Endothelial cell of umbilical vein (primary cell): ENCODE measurements at regions not wholly inside any gene's neighbourhood (a gene's known extent, or its start where the extent isn't known, plus 50 kb on each side); places are given as distances from the start of the nearest gene placed in this dataset.

ENCODE experiments used
- BruUV-seq: library from RNA; stranded (reverse); fragments of 400-500 nt; replicated peaks from 2 replicates; lab custom pipeline; 2021; lab: Mats Ljungman, UMichigan
- CTCF ChIA-PET: fragments of 300-600, 350-600 bp; sonication (Branson Sonifier 250); formaldehyde crosslinking; loops from one replicate; lab custom pipeline; 2021; ENCODE audit warnings: antibody characterized with exemption, inconsistent platforms; lab: Charles Lee
- POLR2A ChIA-PET: fragments of 300-600, 350-600 bp; sonication (Branson Sonifier 250); formaldehyde crosslinking; loops from one replicate; lab custom pipeline; 2021; ENCODE audit warnings: antibody characterized with exemption, inconsistent platforms; lab: Charles Lee
- DNase-seq: peaks from one replicate; pipeline ENCODE4 v3.0.0-alpha.2; 2011; ENCODE audit warnings: low read depth, low spot score
- FAIRE-seq: peaks from 2 replicates; lab custom pipeline; 2011; peaks lifted over from hg19 to GRCh38; lab: Jason Lieb, UNC
- H2AFZ ChIP-seq: 2 replicates; pipeline ENCODE4 v1.6.0; 2012; ENCODE audit warnings: low read depth, low read length, control low read depth, inconsistent platforms
- H3K27ac ChIP-seq: 2 replicates; pipeline ENCODE4 v1.5.1; 2011; ENCODE audit warnings: low read depth, mild to moderate bottlenecking, control low read depth, low read length, moderate library complexity; ENCODE audit not compliant: insufficient read depth
- H3K27me3 ChIP-seq, 2 experiments: 2 replicates each; pipeline versions ENCODE4 v1.6.0 to v1.6.1; 2011; ENCODE audit warnings: low read length in 2 of 2, mixed read lengths in 1 of 2; ENCODE audit not compliant: control insufficient read depth in 2 of 2, insufficient read depth in 2 of 2
- H3K36me3 ChIP-seq, 2 experiments: 2 replicates in 1 of 2; 3 replicates in 1 of 2; pipeline ENCODE4 v1.5.1; 2011; ENCODE audit warnings: low read length in 2 of 2, mild to moderate bottlenecking in 1 of 2, moderate library complexity in 1 of 2; ENCODE audit not compliant: control insufficient read depth in 2 of 2, insufficient read depth in 2 of 2; ENCODE audit errors: extremely low read depth in 1 of 2
- H3K4me1 ChIP-seq: 3 replicates; pipeline ENCODE4 v1.5.1; 2011; ENCODE audit warnings: mild to moderate bottlenecking, low read length; ENCODE audit not compliant: control insufficient read depth, insufficient read depth; ENCODE audit errors: extremely low read depth
- H3K4me2 ChIP-seq: 2 replicates; pipeline ENCODE4 v1.6.1; 2011; ENCODE audit warnings: low read length, control low read depth, mixed read lengths; ENCODE audit not compliant: insufficient read depth
- H3K4me3 ChIP-seq, 3 experiments: fragments of 200-600 bp in 1 of 3; sonication (generic), shearing (Covaris generic) in 1 of 3; replicated peaks in 1 of 3; 2 replicates each; pipeline ENCODE4 v1.5.1; 2011 to 2016; ENCODE audit warnings: control low read depth in 3 of 3, low read length in 3 of 3, mild to moderate bottlenecking in 2 of 3, inconsistent platforms in 1 of 3, low read depth in 1 of 3, moderate library complexity in 1 of 3; ENCODE audit not compliant: insufficient read depth in 1 of 3
- H3K79me2 ChIP-seq: 2 replicates; pipeline ENCODE4 v1.6.0; 2012; ENCODE audit warnings: low read length, inconsistent platforms; ENCODE audit not compliant: control insufficient read depth, insufficient read depth
- H3K9ac ChIP-seq: replicated peaks from 2 replicates; pipeline ENCODE3; 2011; ENCODE audit warnings: low read length, control low read depth; ENCODE audit not compliant: insufficient read depth; ENCODE audit errors: extremely low read depth
- H3K9me1 ChIP-seq: replicated peaks from 3 replicates; pipeline ENCODE4 v1.6.0; 2011; ENCODE audit warnings: mild to moderate bottlenecking, low read length; ENCODE audit not compliant: control insufficient read depth, insufficient read depth; ENCODE audit errors: extremely low read depth
- H3K9me3 ChIP-seq: replicated peaks from 2 replicates; pipeline ENCODE4 v1.5.1; 2012; ENCODE audit warnings: low read length, inconsistent platforms; ENCODE audit not compliant: control insufficient read depth, insufficient read depth
- H4K20me1 ChIP-seq: replicated peaks from 2 replicates; pipeline ENCODE3; 2011; ENCODE audit warnings: mild to moderate bottlenecking, low read length; ENCODE audit not compliant: control insufficient read depth, insufficient read depth; ENCODE audit errors: extremely low read depth
- EZH2 ChIP-seq: IDR thresholded peaks from 2 replicates; pipeline ENCODE4 v1.6.1; 2012; ENCODE audit warnings: borderline replicate concordance, low read depth, mild to moderate bottlenecking, moderate library complexity, low read length, inconsistent platforms; ENCODE audit not compliant: severe bottlenecking
- FOS ChIP-seq: IDR thresholded peaks from 2 replicates; pipeline ENCODE4 v1.6.1; 2011; ENCODE audit warnings: mild to moderate bottlenecking, low read length, moderate library complexity, borderline replicate concordance; ENCODE audit not compliant: insufficient read depth
- GATA2 ChIP-seq: IDR thresholded peaks from 2 replicates; pipeline ENCODE4 v1.7.0; 2011; ENCODE audit warnings: low read depth, mild to moderate bottlenecking, moderate library complexity, mixed read lengths, low read length; ENCODE audit not compliant: insufficient read length, insufficient read depth
- JUN ChIP-seq: IDR thresholded peaks from 2 replicates; pipeline ENCODE4 v1.6.1; 2011; ENCODE audit warnings: borderline replicate concordance, low read depth; ENCODE audit not compliant: insufficient read length, insufficient read depth
- MYC ChIP-seq: IDR thresholded peaks from one replicate; pipeline ENCODE4 v1.6.1; 2011; ENCODE audit warnings: mild to moderate bottlenecking, low read depth, low read length
- POLR2A ChIP-seq: IDR thresholded peaks from 2 replicates; pipeline ENCODE4 v1.6.1; 2012; ENCODE audit warnings: low read depth, mild to moderate bottlenecking, control low read depth, low read length
- POLR2AphosphoS5 ChIP-seq: IDR thresholded peaks from 2 replicates; pipeline ENCODE4 v1.6.1; 2012; ENCODE audit warnings: low read depth, mild to moderate bottlenecking, control low read depth, low read length, moderate library complexity; ENCODE audit not compliant: insufficient read depth
- dilution Hi-C: fragments of 300-500 bp; cut with MboI; formaldehyde crosslinking; loops from one replicate; pipeline ENCODE4 v1.15.0; 2019; ENCODE audit warnings: low sequenced_read_pairs; ENCODE audit not compliant: extremely low pct_ligation_motif_present
- intact Hi-C: fragments of 100-400 bp; cut with micrococcal nuclease; formaldehyde crosslinking; loops from one replicate; pipeline ENCODE4 v1.10.0; 2022
- TF ChIP-seq, protein P1 (sequence below): IDR thresholded peaks from 2 replicates; pipeline ENCODE4 v1.6.1; 2011; ENCODE audit not compliant: insufficient read depth, insufficient read length
- TF ChIP-seq, protein P2 (sequence below), 2 donors: IDR thresholded peaks; 1 replicate in 1 of 2; 2 replicates in 1 of 2; pipeline ENCODE4 v1.5.1; 2011; ENCODE audit warnings: low read length in 2 of 2, mild to moderate bottlenecking in 2 of 2, moderate library complexity in 2 of 2, control low read depth in 1 of 2, inconsistent platforms in 1 of 2, low read depth in 1 of 2; ENCODE audit not compliant: insufficient read depth in 1 of 2; ENCODE audit errors: extremely low read depth in 1 of 2

DNA sequence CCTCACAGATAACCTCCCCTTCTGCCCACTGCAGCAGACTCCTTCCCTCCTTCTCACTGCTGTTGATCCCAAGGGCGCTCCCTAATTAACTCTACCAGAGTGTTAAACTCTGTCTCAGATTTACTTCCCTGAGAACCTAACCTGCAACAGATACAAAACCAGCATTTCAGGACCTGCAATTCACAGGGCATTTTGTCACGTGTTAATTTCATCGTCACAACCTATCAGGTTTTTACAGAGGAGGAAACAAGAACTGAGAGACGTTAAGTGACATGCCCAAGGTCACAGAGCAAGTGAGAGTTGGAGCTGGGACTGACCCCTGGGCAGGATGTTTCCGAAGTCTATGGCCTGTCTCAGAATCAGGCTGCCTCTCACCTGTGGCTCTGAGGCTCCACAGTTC, 223.9 kb downstream of the UACA start:
- H4K20me1 ChIP-seq: no peaks in the 10 kb centered on the region
- H3K9me1 ChIP-seq: no peaks in the 10 kb centered on the region
- no peaks in the 10 kb centered on the region for H3K36me3 ChIP-seq
- intact Hi-C loops: no loop called here
- H3K9me3 ChIP-seq: no peaks in the 10 kb centered on the region
- no peak overlapping the region for H2AFZ ChIP-seq
- H3K4me3 ChIP-seq: no peak overlapping the region
- FAIRE-seq: no peak
- H3K27ac ChIP-seq: no peak overlapping the region
- H3K27me3 ChIP-seq: peaks cover 13 to 32% of the 10 kb centered on the region in 2 experiments
- dilution Hi-C loops: no loop called here
- H3K4me1 ChIP-seq: no peaks in the 10 kb centered on the region
- BruUV-seq: no TSS peak
- POLR2A ChIA-PET: no interaction called here
- no peak overlapping the region for H3K9ac ChIP-seq
- no peak for DNase-seq
- CTCF ChIA-PET: no interaction called here
- no peaks in the 10 kb centered on the region for H3K79me2 ChIP-seq
- H3K4me2 ChIP-seq: no peak overlapping the region
- TF ChIP-seq, protein P1, sequence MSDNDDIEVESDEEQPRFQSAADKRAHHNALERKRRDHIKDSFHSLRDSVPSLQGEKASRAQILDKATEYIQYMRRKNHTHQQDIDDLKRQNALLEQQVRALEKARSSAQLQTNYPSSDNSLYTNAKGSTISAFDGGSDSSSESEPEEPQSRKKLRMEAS: no peak
- TF ChIP-seq GATA2 (no peak), EZH2 (no peak), POLR2AphosphoS5 (no peak)

DNA sequence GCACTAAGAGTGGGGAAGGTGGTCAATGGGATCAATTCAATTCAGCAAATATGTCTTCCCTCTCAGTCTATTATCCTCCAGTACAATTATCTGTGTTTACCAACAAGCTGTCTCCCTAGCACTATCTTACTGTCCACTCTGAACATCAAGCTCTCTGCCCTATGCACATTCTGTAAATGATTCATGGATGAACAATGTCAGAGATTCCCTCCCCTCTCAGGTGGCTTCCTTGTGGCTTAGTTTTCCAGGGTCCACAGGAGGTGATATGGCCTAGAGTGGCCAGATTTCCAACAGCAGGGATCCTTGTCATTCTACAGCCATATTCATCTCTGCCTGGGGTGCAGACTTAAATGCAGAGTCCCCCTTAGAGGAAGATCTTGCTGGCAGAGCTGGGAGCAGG, 225.1 kb downstream of the UACA start:
- H3K27ac ChIP-seq: no peak overlapping the region
- no peaks in the 10 kb centered on the region for H3K4me1 ChIP-seq
- H3K9me3 ChIP-seq: no peaks in the 10 kb centered on the region
- ChIA-PET POLR2A (no interaction called here), CTCF (interaction anchor here (1.0 kb wide), 1 partner anchor 9 kb away, joined by 3 read pairs; no protein-coding TSS in a partner anchor)
- H3K9ac ChIP-seq: no peak overlapping the region
- dilution Hi-C loops (no loop called here), intact Hi-C loops (no loop called here)
- peaks cover 10 to 23% of the 10 kb centered on the region in 2 experiments for H3K27me3 ChIP-seq
- H3K36me3 ChIP-seq: no peaks in the 10 kb centered on the region
- no peaks in the 10 kb centered on the region for H3K9me1 ChIP-seq
- no peaks in the 10 kb centered on the region for H4K20me1 ChIP-seq
- BruUV-seq: no TSS peak
- no peak overlapping the region for H3K4me3 ChIP-seq
- no peak overlapping the region for H2AFZ ChIP-seq
- FAIRE-seq (no peak), DNase-seq (no peak)
- TF ChIP-seq POLR2A (no peak), JUN (no peak), POLR2AphosphoS5 (no peak), EZH2 (no peak), MYC (no peak), FOS (no peak), GATA2 (no peak)
- TF ChIP-seq, protein P1: no peak
- TF ChIP-seq, protein P2, sequence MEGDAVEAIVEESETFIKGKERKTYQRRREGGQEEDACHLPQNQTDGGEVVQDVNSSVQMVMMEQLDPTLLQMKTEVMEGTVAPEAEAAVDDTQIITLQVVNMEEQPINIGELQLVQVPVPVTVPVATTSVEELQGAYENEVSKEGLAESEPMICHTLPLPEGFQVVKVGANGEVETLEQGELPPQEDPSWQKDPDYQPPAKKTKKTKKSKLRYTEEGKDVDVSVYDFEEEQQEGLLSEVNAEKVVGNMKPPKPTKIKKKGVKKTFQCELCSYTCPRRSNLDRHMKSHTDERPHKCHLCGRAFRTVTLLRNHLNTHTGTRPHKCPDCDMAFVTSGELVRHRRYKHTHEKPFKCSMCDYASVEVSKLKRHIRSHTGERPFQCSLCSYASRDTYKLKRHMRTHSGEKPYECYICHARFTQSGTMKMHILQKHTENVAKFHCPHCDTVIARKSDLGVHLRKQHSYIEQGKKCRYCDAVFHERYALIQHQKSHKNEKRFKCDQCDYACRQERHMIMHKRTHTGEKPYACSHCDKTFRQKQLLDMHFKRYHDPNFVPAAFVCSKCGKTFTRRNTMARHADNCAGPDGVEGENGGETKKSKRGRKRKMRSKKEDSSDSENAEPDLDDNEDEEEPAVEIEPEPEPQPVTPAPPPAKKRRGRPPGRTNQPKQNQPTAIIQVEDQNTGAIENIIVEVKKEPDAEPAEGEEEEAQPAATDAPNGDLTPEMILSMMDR (IDR thresholded peaks at IDR 0.05; ENCODE audit: extremely low read depth in 1 of 2, insufficient read depth in 1 of 2, low read depth in 1 of 2, low read length in 2 of 2): no peak
- no peaks in the 10 kb centered on the region for H3K79me2 ChIP-seq
- no peak overlapping the region for H3K4me2 ChIP-seq
